HFFc6 (cell line): ENCODE measurements at regions not wholly inside any gene's neighbourhood (a gene's known extent, or its start where the extent isn't known, plus 50 kb on each side); places are given as distances from the start of the nearest gene placed in this dataset.
A peak's percentile ranks its signal among the peaks of the same experiment; 100 is the strongest.

ENCODE experiments used
- DNase-seq: peaks from one replicate; pipeline ENCODE4 v3.0.0-alpha.2; 2018
- H3K27ac Mint-ChIP-seq: 2 replicates; pipeline ENCODE4 v1.8.0; 2020; ENCODE audit warnings: mild to moderate bottlenecking, mixed read lengths
- H3K27me3 Mint-ChIP-seq: 2 replicates; pipeline ENCODE4 v1.8.0; 2021; ENCODE audit warnings: mild to moderate bottlenecking, moderate library complexity, mixed read lengths; ENCODE audit not compliant: insufficient read depth
- H3K36me3 Mint-ChIP-seq: 2 replicates; pipeline ENCODE4 v1.8.0; 2021; ENCODE audit warnings: low read depth, mixed read lengths
- H3K4me1 Mint-ChIP-seq: 2 replicates; pipeline ENCODE4 v1.8.0; 2020; ENCODE audit warnings: low read depth, mixed read lengths
- H3K4me3 Mint-ChIP-seq: 2 replicates; pipeline ENCODE4 v1.8.0; 2020; ENCODE audit warnings: mild to moderate bottlenecking, moderate library complexity, mixed read lengths
- H3K9me3 Mint-ChIP-seq: 2 replicates; pipeline ENCODE4 v1.8.0; 2020; ENCODE audit warnings: mild to moderate bottlenecking, mixed read lengths
- TF ChIP-seq, protein P1 (sequence below): fragments of 200-600 bp; sonication (generic); IDR thresholded peaks from 2 replicates; pipeline ENCODE4 v1.5.0; 2021; ENCODE audit warnings: antibody characterized with exemption, mild to moderate bottlenecking

DNA sequence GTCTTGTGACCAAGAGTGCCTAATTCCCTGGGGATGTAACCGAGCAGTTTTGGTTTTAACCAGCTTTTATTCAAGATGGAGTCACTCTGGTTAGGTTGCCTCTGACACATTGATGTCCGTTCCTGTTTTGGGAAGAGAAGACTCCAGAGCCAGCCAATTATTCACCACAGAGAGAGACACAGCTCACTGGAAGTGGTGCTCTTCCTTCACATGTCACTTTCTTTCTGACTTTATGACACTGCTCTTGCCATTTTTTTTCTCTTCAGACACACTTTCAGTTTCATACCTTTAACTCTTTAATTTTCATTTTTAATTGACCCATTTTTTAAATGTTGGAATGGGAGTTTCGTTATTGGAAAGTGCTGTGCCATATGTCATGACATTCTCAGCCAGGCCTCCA lies 418.4 kb upstream of the FSTL5 start:
- H3K4me3 Mint-ChIP-seq: no peak overlapping the region
- H3K4me1 Mint-ChIP-seq: no peaks in the 10 kb centered on the region
- no peaks in the 10 kb centered on the region for H3K36me3 Mint-ChIP-seq
- peaks cover 18% of the 10 kb centered on the region for H3K9me3 Mint-ChIP-seq
- no peaks in the 10 kb centered on the region for H3K27me3 Mint-ChIP-seq
- H3K27ac Mint-ChIP-seq: no peak overlapping the region
- no peak for DNase-seq
- TF ChIP-seq, protein P1, sequence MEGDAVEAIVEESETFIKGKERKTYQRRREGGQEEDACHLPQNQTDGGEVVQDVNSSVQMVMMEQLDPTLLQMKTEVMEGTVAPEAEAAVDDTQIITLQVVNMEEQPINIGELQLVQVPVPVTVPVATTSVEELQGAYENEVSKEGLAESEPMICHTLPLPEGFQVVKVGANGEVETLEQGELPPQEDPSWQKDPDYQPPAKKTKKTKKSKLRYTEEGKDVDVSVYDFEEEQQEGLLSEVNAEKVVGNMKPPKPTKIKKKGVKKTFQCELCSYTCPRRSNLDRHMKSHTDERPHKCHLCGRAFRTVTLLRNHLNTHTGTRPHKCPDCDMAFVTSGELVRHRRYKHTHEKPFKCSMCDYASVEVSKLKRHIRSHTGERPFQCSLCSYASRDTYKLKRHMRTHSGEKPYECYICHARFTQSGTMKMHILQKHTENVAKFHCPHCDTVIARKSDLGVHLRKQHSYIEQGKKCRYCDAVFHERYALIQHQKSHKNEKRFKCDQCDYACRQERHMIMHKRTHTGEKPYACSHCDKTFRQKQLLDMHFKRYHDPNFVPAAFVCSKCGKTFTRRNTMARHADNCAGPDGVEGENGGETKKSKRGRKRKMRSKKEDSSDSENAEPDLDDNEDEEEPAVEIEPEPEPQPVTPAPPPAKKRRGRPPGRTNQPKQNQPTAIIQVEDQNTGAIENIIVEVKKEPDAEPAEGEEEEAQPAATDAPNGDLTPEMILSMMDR: no peak

GRCh38 chr4:162565730-162566129 lies 401.9 kb upstream of the FSTL5 start:
- H3K4me3 Mint-ChIP-seq: no peak overlapping the region
- peaks cover 1% of the 10 kb centered on the region; the same call in 1 of the 2 replicates for H3K27me3 Mint-ChIP-seq
- TF ChIP-seq, protein P1: no peak
- H3K9me3 Mint-ChIP-seq: peaks cover 34% of the 10 kb centered on the region
- no peak overlapping the region for H3K27ac Mint-ChIP-seq
- no peak for DNase-seq
- H3K4me1 Mint-ChIP-seq: no peaks in the 10 kb centered on the region
- H3K36me3 Mint-ChIP-seq: no peaks in the 10 kb centered on the region

DNA sequence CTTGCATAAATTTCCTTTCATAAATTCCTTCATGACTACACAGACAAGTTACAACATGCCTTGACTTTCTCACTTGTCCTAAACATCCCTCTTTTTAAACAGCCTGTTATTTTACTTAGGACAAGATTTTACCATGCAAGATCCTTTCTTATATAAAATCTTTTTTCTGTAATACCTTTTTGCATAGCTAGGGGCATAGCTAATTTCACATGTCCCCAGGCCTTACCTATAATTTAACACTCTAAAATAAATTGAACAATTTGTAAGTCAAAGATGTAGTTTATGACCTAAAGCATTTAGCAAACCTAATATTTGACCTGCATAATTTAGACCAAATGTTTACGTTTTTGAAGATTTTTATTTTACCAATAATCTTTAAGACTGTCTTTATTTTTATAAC lies 396.3 kb upstream of the FSTL5 start:
- H3K9me3 Mint-ChIP-seq: peaks cover 48% of the 10 kb centered on the region
- DNase-seq: no peak
- no peaks in the 10 kb centered on the region for H3K4me1 Mint-ChIP-seq
- TF ChIP-seq, protein P1: no peak
- no peak overlapping the region for H3K4me3 Mint-ChIP-seq
- H3K27ac Mint-ChIP-seq: no peak overlapping the region
- H3K27me3 Mint-ChIP-seq: peaks cover 1% of the 10 kb centered on the region; the same call in 1 of the 2 replicates
- H3K36me3 Mint-ChIP-seq: no peaks in the 10 kb centered on the region

DNA sequence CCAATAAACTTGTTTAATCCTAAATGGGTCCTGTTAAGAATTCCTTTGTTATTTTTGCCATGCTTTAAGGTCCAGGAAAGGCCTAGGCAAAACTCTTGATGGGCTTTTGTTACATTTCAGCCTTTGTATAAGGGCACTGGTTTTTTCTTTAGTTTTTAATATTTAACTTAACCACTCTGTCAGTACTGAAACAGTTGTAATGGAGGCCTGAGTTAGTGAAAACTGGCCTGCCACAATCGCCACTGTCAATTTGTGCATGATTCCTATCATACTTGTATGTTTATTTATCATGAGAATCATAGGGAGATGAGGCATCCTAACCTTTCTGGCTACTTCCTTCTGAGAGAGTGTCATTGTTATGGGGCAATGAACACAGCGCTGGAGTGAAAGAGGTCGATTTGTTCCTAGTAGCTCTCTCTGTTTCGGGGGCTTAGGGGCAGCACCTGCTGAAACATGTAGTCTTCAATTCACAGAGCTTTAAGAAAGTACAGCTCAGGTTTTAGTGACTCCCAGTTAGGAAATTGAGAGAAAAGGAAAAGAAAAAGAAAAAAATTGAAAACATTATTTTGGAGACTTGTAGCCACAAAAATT lies 393.8 kb upstream of the FSTL5 start:
- TF ChIP-seq, protein P1: no peak

DNA sequence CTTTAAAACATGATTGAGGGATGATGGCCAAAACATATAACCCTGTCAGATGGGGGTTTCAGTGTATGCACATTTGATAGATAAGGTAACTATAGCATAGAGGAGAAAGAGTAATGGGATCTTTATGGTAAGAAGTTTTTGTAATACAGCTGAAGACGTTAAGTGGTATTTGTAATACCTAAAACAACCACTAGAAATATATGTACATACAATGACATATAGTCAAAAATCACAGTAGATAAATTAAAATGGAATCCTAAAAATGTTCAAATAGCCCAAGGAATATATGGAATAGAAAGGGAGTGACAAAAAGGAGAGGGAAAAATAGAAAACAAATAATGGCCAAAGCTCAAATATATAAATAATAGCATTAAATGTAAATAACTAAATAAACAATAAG lies 371.3 kb upstream of the FSTL5 start:
- Mint-ChIP-seq H3K4me3 (no peak overlapping the region), H3K27me3 (no peaks in the 10 kb centered on the region; the same call in 1 of the 2 replicates), H3K4me1 (no peaks in the 10 kb centered on the region), H3K27ac (no peak overlapping the region), H3K9me3 (peaks cover 48% of the 10 kb centered on the region), H3K36me3 (no peaks in the 10 kb centered on the region)
- no peak for DNase-seq
- TF ChIP-seq, protein P1: peak; percentile 39

More for the DNA sequence above, 393.8 kb upstream of the FSTL5 start:
- H3K4me1 Mint-ChIP-seq: no peaks in the 10 kb centered on the region
- no peak overlapping the region for H3K27ac Mint-ChIP-seq
- H3K36me3 Mint-ChIP-seq: no peaks in the 10 kb centered on the region
- H3K9me3 Mint-ChIP-seq: peaks cover 41% of the 10 kb centered on the region
- no peak for DNase-seq
- no peaks in the 10 kb centered on the region for H3K27me3 Mint-ChIP-seq
- no peak overlapping the region for H3K4me3 Mint-ChIP-seq
